Cardiac muscle cell (in vitro differentiated cells and primary cell): ENCODE measurements at regions not wholly inside any gene's neighbourhood (a gene's known extent, or its start where the extent isn't known, plus 50 kb on each side); places are given as distances from the start of the nearest gene placed in this dataset.

Experiments used
- DNase-seq, 2 donors: peaks; one replicate each; pipeline versions ENCODE4 v3.0.0 to v3.0.0-alpha.2; 2010 to 2017; ENCODE audit warnings: low read depth in 1 of 2, low spot score in 1 of 2
- H3K27ac ChIP-seq: fragments of 200-600 bp; sonication (generic); 2 replicates; pipeline ENCODE4 v1.5.1; 2016
- H3K27me3 ChIP-seq: fragments of 200-600 bp; sonication (generic); 2 replicates; pipeline ENCODE4 v1.6.0; 2016; ENCODE audit warnings: control low read depth
- H3K36me3 ChIP-seq: fragments of 200-600 bp; sonication (generic); 2 replicates; pipeline ENCODE4 v1.5.1; 2016; ENCODE audit warnings: control low read depth
- H3K4me1 ChIP-seq: fragments of 200-600 bp; sonication (generic); 2 replicates; pipeline ENCODE4 v1.8.1; 2017; ENCODE audit warnings: low read depth, mild to moderate bottlenecking, mixed run types
- H3K4me3 ChIP-seq: fragments of 200-600 bp; sonication (generic); 2 replicates; pipeline ENCODE4 v1.5.1; 2016; ENCODE audit warnings: mild to moderate bottlenecking
- H3K9me3 ChIP-seq: fragments of 200-600 bp; sonication (generic); 2 replicates; pipeline ENCODE4 v1.5.1; 2017; ENCODE audit warnings: low read depth, mild to moderate bottlenecking, control low read depth
- TF ChIP-seq, protein P1 (sequence below): IDR thresholded peaks from 2 replicates; pipeline ENCODE4 v1.5.1; 2012; ENCODE audit warnings: low read depth, mild to moderate bottlenecking, low read length

DNA sequence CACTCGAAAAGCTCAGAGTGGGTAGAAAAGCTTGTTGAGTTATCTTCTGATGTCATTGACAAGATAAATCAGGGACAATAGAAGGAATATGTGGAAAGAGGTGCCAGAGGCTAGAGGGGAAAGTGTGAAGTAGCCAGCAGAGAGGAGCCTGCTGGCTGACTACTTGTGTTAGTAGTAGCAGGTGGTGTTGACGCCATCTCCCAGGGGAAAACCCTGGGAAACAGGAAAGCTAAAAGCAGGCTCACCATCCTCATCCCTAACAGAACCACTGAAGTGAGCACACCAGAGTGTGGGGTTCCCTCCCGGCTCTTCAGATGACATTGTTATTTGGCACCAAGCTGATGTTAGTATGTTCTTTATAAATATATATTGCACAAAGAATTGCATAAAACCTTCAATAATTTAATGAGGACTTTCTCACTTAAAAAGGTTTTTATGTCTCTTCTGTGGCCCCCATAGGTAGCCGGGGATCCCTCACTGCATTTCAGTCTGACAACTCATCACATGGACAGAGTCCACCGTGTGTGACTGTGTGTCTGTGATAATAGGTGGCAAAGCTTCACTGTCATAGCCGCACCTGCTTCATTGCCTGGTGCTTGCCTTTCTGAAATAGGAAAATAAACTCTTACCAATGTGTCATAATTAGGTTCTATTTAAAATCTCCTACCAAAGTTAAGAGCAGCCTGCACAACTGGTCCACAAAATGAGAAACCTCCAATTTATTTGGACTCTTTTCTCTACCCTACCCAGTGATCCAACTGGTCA lies 63.2 kb upstream of the TOP3B start:
- Histone ChIP-seq H3K9me3 (no peaks in the 10 kb centered on the region), H3K36me3 (no peaks in the 10 kb centered on the region), H3K27ac (no peak overlapping the region), H3K4me1 (no peaks in the 10 kb centered on the region), H3K27me3 (peaks cover 70% of the 10 kb centered on the region), H3K4me3 (no peak overlapping the region)
- DNase-seq = no peak
- TF ChIP-seq, protein P1, sequence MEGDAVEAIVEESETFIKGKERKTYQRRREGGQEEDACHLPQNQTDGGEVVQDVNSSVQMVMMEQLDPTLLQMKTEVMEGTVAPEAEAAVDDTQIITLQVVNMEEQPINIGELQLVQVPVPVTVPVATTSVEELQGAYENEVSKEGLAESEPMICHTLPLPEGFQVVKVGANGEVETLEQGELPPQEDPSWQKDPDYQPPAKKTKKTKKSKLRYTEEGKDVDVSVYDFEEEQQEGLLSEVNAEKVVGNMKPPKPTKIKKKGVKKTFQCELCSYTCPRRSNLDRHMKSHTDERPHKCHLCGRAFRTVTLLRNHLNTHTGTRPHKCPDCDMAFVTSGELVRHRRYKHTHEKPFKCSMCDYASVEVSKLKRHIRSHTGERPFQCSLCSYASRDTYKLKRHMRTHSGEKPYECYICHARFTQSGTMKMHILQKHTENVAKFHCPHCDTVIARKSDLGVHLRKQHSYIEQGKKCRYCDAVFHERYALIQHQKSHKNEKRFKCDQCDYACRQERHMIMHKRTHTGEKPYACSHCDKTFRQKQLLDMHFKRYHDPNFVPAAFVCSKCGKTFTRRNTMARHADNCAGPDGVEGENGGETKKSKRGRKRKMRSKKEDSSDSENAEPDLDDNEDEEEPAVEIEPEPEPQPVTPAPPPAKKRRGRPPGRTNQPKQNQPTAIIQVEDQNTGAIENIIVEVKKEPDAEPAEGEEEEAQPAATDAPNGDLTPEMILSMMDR = no peak

DNA sequence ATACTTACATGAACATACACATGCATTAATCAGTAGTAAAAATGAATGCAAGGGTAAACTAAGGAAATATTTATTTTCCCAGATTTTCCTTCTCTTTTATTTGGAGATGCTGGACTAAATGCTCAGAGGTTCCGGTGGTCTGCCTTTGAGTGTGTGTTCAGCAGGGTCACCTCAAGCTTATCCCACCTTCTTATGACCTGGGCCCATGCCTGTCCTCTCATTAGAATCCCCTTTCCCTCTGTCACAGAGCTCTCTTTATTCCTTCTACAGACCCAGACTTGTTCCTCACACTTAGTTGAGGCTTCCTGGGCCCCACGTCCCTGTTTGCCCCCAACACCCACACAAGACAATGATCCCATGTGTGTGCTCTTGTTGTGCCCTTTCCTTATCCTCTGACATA lies 61.6 kb upstream of the TOP3B start:
- TF ChIP-seq, protein P1 = no peak
- Histone ChIP-seq H3K36me3 (no peaks in the 10 kb centered on the region), H3K27me3 (peaks cover 83% of the 10 kb centered on the region), H3K27ac (no peak overlapping the region), H3K9me3 (no peaks in the 10 kb centered on the region), H3K4me1 (no peaks in the 10 kb centered on the region), H3K4me3 (no peak overlapping the region)
- DNase-seq = no peak

DNA sequence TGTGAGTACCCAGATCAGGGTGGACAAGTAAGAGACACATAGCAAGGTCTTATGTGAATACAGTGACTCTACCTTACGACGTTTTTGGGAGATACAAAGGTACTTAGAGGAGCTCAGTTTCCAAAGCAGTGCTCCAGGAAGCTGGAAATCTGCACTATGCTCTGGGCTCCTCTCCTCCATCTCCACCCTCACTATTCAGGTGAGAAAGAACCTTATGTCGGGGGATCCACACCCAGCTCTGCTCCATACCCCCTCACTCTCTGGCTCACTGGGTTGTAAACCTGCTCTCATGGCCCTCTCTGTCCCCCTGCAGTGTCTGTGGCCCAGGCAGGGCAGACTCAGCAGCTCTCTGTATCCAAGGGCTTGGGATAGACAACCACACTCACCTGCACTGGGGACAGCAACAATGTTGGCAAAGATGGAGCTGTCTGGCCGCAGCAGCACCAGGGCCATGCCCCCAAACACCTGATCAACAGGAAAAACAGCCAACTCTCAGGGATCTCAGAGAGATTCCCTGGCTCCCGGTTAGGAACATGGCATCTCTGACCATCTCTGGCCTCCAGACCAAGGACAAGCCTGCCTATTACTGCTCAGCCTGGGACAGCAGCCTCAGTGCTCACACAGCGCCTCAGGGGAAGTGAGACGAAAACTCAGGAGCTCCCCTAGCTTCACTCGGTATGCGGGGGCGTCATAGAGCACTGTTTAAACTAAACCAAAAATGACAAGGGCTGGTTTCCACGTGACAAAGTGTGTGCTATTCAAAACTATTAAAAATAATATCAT lies 60.9 kb upstream of the TOP3B start:
- no peaks in the 10 kb centered on the region for H3K4me1 ChIP-seq
- no peaks in the 10 kb centered on the region for H3K9me3 ChIP-seq
- TF ChIP-seq, protein P1 = no peak
- H3K4me3 ChIP-seq = no peak overlapping the region
- DNase-seq = no peak
- no peak overlapping the region for H3K27ac ChIP-seq
- H3K36me3 ChIP-seq = no peaks in the 10 kb centered on the region
- H3K27me3 ChIP-seq = peaks cover 83% of the 10 kb centered on the region

DNA sequence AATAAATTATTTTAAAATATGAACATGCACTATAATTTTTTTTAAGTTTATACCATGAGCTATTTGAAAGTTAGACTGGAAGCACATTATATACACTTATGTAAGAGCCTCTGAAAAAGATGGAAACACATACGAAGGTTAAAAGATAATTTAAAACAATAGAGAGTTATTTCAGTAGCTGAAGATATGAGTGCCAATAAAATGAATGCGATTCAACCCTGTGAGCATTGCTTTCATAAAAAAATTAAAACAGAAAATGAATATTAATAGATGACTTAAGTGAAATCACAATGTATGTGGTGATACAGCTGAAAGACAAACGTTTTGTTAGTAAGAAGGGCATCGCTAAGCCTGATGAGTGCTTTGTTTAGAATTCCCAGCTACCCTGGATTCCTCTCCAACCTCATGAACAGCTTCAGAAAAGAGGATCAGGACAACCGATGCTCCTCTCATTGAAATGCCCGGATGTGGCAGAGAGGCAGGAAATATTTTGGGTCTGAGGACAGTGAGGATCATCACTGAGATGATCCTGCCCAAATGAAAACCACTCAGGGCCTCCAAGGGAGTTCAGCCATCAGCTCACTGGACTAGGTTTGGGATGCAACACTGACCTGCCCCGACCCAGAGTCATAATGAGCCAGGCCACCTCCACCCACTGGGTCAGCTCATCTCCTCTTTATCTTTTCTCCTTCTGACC lies 60.2 kb upstream of the TOP3B start:
- peaks cover 84% of the 10 kb centered on the region for H3K27me3 ChIP-seq
- no peak overlapping the region for H3K4me3 ChIP-seq
- H3K27ac ChIP-seq = no peak overlapping the region
- H3K9me3 ChIP-seq = no peaks in the 10 kb centered on the region
- H3K4me1 ChIP-seq = no peaks in the 10 kb centered on the region
- no peak for DNase-seq
- TF ChIP-seq, protein P1 = no peak
- H3K36me3 ChIP-seq = no peaks in the 10 kb centered on the region

DNA sequence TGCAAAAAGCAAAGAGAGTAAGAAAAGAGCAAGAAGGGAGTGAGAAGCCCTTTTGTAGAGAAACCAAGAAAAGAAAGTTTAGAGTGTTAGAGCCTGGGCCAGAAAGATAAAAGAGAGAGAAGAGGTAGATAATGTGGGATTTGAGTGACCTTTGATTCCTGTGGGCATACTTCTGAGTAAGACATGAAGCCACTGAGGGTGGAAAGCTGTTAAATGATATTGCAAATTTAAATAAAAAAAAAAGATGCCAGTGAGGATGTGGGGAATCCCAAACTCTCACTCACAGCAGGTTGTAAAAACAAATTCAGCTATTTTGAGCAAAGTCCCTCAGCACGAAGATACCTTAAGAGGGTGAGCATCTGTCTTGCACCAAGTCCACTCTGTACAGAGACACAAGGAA lies 59.4 kb upstream of the TOP3B start:
- Histone ChIP-seq H3K36me3 (no peaks in the 10 kb centered on the region), H3K4me1 (no peaks in the 10 kb centered on the region), H3K9me3 (no peaks in the 10 kb centered on the region), H3K4me3 (no peak overlapping the region), H3K27me3 (peaks cover 77% of the 10 kb centered on the region), H3K27ac (no peak overlapping the region)
- TF ChIP-seq, protein P1 = no peak
- no peak for DNase-seq
